Cardiac muscle cell (in vitro differentiated cells and primary cell): ENCODE measurements at regions not wholly inside any gene's neighbourhood (a gene's known extent, or its start where the extent isn't known, plus 50 kb on each side); places are given as distances from the start of the nearest gene placed in this dataset.

ENCODE experiments used
- DNase-seq, 2 donors: peaks; one replicate each; pipeline versions ENCODE4 v3.0.0 to v3.0.0-alpha.2; 2010 to 2017; ENCODE audit warnings: low read depth in 1 of 2, low spot score in 1 of 2
- H3K27ac ChIP-seq: fragments of 200-600 bp; sonication (generic); 2 replicates; pipeline ENCODE4 v1.5.1; 2016
- H3K27me3 ChIP-seq: fragments of 200-600 bp; sonication (generic); 2 replicates; pipeline ENCODE4 v1.6.0; 2016; ENCODE audit warnings: control low read depth
- H3K36me3 ChIP-seq: fragments of 200-600 bp; sonication (generic); 2 replicates; pipeline ENCODE4 v1.5.1; 2016; ENCODE audit warnings: control low read depth
- H3K4me1 ChIP-seq: fragments of 200-600 bp; sonication (generic); 2 replicates; pipeline ENCODE4 v1.8.1; 2017; ENCODE audit warnings: low read depth, mild to moderate bottlenecking, mixed run types
- H3K4me3 ChIP-seq: fragments of 200-600 bp; sonication (generic); 2 replicates; pipeline ENCODE4 v1.5.1; 2016; ENCODE audit warnings: mild to moderate bottlenecking
- H3K9me3 ChIP-seq: fragments of 200-600 bp; sonication (generic); 2 replicates; pipeline ENCODE4 v1.5.1; 2017; ENCODE audit warnings: low read depth, mild to moderate bottlenecking, control low read depth
- TF ChIP-seq, protein P1 (sequence below): IDR thresholded peaks from 2 replicates; pipeline ENCODE4 v1.5.1; 2012; ENCODE audit warnings: low read depth, mild to moderate bottlenecking, low read length

- peaks cover 10% of the 10 kb centered on the region for H3K4me1 ChIP-seq
- H3K9me3 ChIP-seq = no peaks in the 10 kb centered on the region
- H3K27me3 ChIP-seq = no peaks in the 10 kb centered on the region
- peak in 1 of 2 donors; percentile 92 for DNase-seq
- TF ChIP-seq, protein P1, sequence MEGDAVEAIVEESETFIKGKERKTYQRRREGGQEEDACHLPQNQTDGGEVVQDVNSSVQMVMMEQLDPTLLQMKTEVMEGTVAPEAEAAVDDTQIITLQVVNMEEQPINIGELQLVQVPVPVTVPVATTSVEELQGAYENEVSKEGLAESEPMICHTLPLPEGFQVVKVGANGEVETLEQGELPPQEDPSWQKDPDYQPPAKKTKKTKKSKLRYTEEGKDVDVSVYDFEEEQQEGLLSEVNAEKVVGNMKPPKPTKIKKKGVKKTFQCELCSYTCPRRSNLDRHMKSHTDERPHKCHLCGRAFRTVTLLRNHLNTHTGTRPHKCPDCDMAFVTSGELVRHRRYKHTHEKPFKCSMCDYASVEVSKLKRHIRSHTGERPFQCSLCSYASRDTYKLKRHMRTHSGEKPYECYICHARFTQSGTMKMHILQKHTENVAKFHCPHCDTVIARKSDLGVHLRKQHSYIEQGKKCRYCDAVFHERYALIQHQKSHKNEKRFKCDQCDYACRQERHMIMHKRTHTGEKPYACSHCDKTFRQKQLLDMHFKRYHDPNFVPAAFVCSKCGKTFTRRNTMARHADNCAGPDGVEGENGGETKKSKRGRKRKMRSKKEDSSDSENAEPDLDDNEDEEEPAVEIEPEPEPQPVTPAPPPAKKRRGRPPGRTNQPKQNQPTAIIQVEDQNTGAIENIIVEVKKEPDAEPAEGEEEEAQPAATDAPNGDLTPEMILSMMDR = no peak
- H3K4me3 ChIP-seq = no peak overlapping the region
- H3K36me3 ChIP-seq = no peaks in the 10 kb centered on the region
- H3K27ac ChIP-seq = peak overlapping the region; percentile 26
Observed at GRCh38 chr16:50941681-50942080, 199.8 kb downstream of the CYLD start.

DNA sequence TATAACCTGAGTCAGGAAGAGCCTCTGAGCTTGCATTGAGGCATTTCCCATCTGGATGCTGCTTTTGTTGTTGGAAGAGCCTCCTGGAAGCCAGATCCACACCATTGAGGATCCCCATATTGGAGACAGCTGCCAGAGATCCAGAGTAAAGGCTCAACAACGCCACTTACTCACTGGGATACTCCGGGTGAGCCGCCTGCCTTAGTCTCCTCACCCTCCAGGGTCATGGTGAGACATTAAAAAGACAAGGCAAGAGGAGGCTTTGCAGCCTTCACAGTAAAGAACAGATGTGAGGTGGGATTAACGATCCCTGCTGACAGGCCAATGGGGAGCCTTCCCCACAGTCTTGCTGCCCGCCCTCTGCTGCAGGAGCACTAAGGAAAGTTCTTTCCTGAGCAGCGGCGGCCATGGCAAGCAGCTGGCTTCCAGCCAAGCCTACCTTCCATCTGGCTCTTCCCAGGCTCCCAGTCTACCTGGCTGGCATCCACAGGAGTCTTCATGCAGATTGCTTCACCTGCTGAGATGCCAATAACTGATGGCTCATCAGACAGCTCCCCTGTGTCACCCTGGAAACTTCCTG, 198.5 kb downstream of the CYLD start:
- TF ChIP-seq, protein P1 = no peak
- DNase-seq = no peak
- no peak overlapping the region for H3K27ac ChIP-seq

DNA sequence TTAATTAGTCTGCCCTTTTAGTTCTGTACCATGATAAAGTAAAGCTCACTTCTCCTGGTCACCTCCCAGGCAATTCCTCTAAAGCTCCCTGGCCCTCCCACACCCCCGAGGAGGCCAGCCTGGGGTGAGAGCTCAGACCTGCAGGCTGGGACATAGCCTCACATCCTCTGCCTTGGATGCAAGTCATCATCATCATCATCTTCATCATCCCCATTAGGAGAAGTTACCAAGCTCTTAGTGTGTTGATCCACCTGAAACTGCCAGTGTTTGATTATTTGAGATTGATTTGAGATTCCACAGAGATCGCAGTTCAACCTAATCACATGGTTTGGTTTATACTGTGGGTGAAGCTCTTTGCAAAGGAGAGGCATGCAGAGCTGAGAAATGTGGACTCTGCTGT, 197.5 kb downstream of the CYLD start:
- Histone ChIP-seq H3K36me3 (no peaks in the 10 kb centered on the region), H3K4me3 (no peak overlapping the region), H3K27ac (no peak overlapping the region), H3K27me3 (no peaks in the 10 kb centered on the region), H3K9me3 (no peaks in the 10 kb centered on the region), H3K4me1 (peaks cover 10% of the 10 kb centered on the region)
- DNase-seq = no peak
- TF ChIP-seq, protein P1 = no peak

More for the DNA sequence above, 198.5 kb downstream of the CYLD start:
- Histone ChIP-seq H3K27me3 (no peaks in the 10 kb centered on the region), H3K4me1 (peaks cover 10% of the 10 kb centered on the region), H3K36me3 (no peaks in the 10 kb centered on the region), H3K4me3 (no peak overlapping the region), H3K9me3 (no peaks in the 10 kb centered on the region)

DNA sequence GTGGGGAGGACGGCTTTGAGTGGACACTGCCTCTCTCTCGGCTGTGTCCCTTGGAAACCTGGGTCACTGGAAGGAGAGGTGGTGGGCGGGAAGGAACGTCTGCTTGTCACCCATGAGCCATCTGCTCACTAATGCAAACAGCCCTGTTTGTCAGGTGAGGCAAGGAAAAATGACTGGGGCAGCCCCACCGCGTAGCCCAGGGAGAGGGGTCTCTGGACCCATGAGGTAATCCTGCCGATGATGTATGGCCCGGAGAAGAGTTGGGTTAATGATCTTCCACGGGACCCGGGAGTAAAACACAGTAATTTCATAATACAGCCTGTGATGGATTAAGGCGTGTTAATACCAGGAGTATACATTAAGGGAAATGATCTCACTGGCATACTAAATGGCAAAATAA, 197.0 kb downstream of the CYLD start:
- Histone ChIP-seq H3K9me3 (no peaks in the 10 kb centered on the region), H3K4me3 (no peak overlapping the region), H3K27me3 (no peaks in the 10 kb centered on the region), H3K27ac (no peak overlapping the region), H3K4me1 (peaks cover 10% of the 10 kb centered on the region), H3K36me3 (no peaks in the 10 kb centered on the region)
- TF ChIP-seq, protein P1 = no peak
- DNase-seq = no peak

GRCh38 chr16:50933262-50933661, 191.4 kb downstream of the CYLD start:
- no peak overlapping the region for H3K4me3 ChIP-seq
- no peak overlapping the region for H3K27ac ChIP-seq
- DNase-seq = no peak
- TF ChIP-seq, protein P1 = no peak
- H3K9me3 ChIP-seq = no peaks in the 10 kb centered on the region
- peaks cover 2% of the 10 kb centered on the region for H3K27me3 ChIP-seq
- H3K36me3 ChIP-seq = no peaks in the 10 kb centered on the region
- no peaks in the 10 kb centered on the region for H3K4me1 ChIP-seq
